Endothelial cell of umbilical vein (primary cell): ENCODE measurements at regions not wholly inside any gene's neighbourhood (a gene's known extent, or its start where the extent isn't known, plus 50 kb on each side); places are given as distances from the start of the nearest gene placed in this dataset.

Experiments
- BruUV-seq: library from RNA; stranded (reverse); fragments of 400-500 nt; replicated peaks from 2 replicates; lab custom pipeline; 2021; lab: Mats Ljungman, UMichigan
- CTCF ChIA-PET: fragments of 300-600, 350-600 bp; sonication (Branson Sonifier 250); formaldehyde crosslinking; loops from one replicate; lab custom pipeline; 2021; ENCODE audit warnings: antibody characterized with exemption, inconsistent platforms; lab: Charles Lee
- POLR2A ChIA-PET: fragments of 300-600, 350-600 bp; sonication (Branson Sonifier 250); formaldehyde crosslinking; loops from one replicate; lab custom pipeline; 2021; ENCODE audit warnings: antibody characterized with exemption, inconsistent platforms; lab: Charles Lee
- DNase-seq: peaks from one replicate; pipeline ENCODE4 v3.0.0-alpha.2; 2011; ENCODE audit warnings: low read depth, low spot score
- FAIRE-seq: peaks from 2 replicates; lab custom pipeline; 2011; peaks lifted over from hg19 to GRCh38; lab: Jason Lieb, UNC
- H2AFZ ChIP-seq: 2 replicates; pipeline ENCODE4 v1.6.0; 2012; ENCODE audit warnings: low read depth, low read length, control low read depth, inconsistent platforms
- H3K27ac ChIP-seq: 2 replicates; pipeline ENCODE4 v1.5.1; 2011; ENCODE audit warnings: low read depth, mild to moderate bottlenecking, control low read depth, low read length, moderate library complexity; ENCODE audit not compliant: insufficient read depth
- H3K27me3 ChIP-seq, 2 experiments: 2 replicates each; pipeline versions ENCODE4 v1.6.0 to v1.6.1; 2011; ENCODE audit warnings: low read length in 2 of 2, mixed read lengths in 1 of 2; ENCODE audit not compliant: control insufficient read depth in 2 of 2, insufficient read depth in 2 of 2
- H3K36me3 ChIP-seq, 2 experiments: 2 replicates in 1 of 2; 3 replicates in 1 of 2; pipeline ENCODE4 v1.5.1; 2011; ENCODE audit warnings: low read length in 2 of 2, mild to moderate bottlenecking in 1 of 2, moderate library complexity in 1 of 2; ENCODE audit not compliant: control insufficient read depth in 2 of 2, insufficient read depth in 2 of 2; ENCODE audit errors: extremely low read depth in 1 of 2
- H3K4me1 ChIP-seq: 3 replicates; pipeline ENCODE4 v1.5.1; 2011; ENCODE audit warnings: mild to moderate bottlenecking, low read length; ENCODE audit not compliant: control insufficient read depth, insufficient read depth; ENCODE audit errors: extremely low read depth
- H3K4me2 ChIP-seq: 2 replicates; pipeline ENCODE4 v1.6.1; 2011; ENCODE audit warnings: low read length, control low read depth, mixed read lengths; ENCODE audit not compliant: insufficient read depth
- H3K4me3 ChIP-seq, 3 experiments: fragments of 200-600 bp in 1 of 3; sonication (generic), shearing (Covaris generic) in 1 of 3; replicated peaks in 1 of 3; 2 replicates each; pipeline ENCODE4 v1.5.1; 2011 to 2016; ENCODE audit warnings: control low read depth in 3 of 3, low read length in 3 of 3, mild to moderate bottlenecking in 2 of 3, inconsistent platforms in 1 of 3, low read depth in 1 of 3, moderate library complexity in 1 of 3; ENCODE audit not compliant: insufficient read depth in 1 of 3
- H3K79me2 ChIP-seq: 2 replicates; pipeline ENCODE4 v1.6.0; 2012; ENCODE audit warnings: low read length, inconsistent platforms; ENCODE audit not compliant: control insufficient read depth, insufficient read depth
- H3K9ac ChIP-seq: replicated peaks from 2 replicates; pipeline ENCODE3; 2011; ENCODE audit warnings: low read length, control low read depth; ENCODE audit not compliant: insufficient read depth; ENCODE audit errors: extremely low read depth
- H3K9me1 ChIP-seq: replicated peaks from 3 replicates; pipeline ENCODE4 v1.6.0; 2011; ENCODE audit warnings: mild to moderate bottlenecking, low read length; ENCODE audit not compliant: control insufficient read depth, insufficient read depth; ENCODE audit errors: extremely low read depth
- H3K9me3 ChIP-seq: replicated peaks from 2 replicates; pipeline ENCODE4 v1.5.1; 2012; ENCODE audit warnings: low read length, inconsistent platforms; ENCODE audit not compliant: control insufficient read depth, insufficient read depth
- H4K20me1 ChIP-seq: replicated peaks from 2 replicates; pipeline ENCODE3; 2011; ENCODE audit warnings: mild to moderate bottlenecking, low read length; ENCODE audit not compliant: control insufficient read depth, insufficient read depth; ENCODE audit errors: extremely low read depth
- CTCF ChIP-seq, 2 donors: IDR thresholded peaks; 1 replicate in 1 of 2; 2 replicates in 1 of 2; pipeline ENCODE4 v1.5.1; 2011; ENCODE audit warnings: low read length in 2 of 2, mild to moderate bottlenecking in 2 of 2, moderate library complexity in 2 of 2, control low read depth in 1 of 2, inconsistent platforms in 1 of 2, low read depth in 1 of 2; ENCODE audit not compliant: insufficient read depth in 1 of 2; ENCODE audit errors: extremely low read depth in 1 of 2
- EZH2 ChIP-seq: IDR thresholded peaks from 2 replicates; pipeline ENCODE4 v1.6.1; 2012; ENCODE audit warnings: borderline replicate concordance, low read depth, mild to moderate bottlenecking, moderate library complexity, low read length, inconsistent platforms; ENCODE audit not compliant: severe bottlenecking
- JUN ChIP-seq: IDR thresholded peaks from 2 replicates; pipeline ENCODE4 v1.6.1; 2011; ENCODE audit warnings: borderline replicate concordance, low read depth; ENCODE audit not compliant: insufficient read length, insufficient read depth
- POLR2A ChIP-seq: IDR thresholded peaks from 2 replicates; pipeline ENCODE4 v1.6.1; 2012; ENCODE audit warnings: low read depth, mild to moderate bottlenecking, control low read depth, low read length
- POLR2AphosphoS5 ChIP-seq: IDR thresholded peaks from 2 replicates; pipeline ENCODE4 v1.6.1; 2012; ENCODE audit warnings: low read depth, mild to moderate bottlenecking, control low read depth, low read length, moderate library complexity; ENCODE audit not compliant: insufficient read depth
- dilution Hi-C: fragments of 300-500 bp; cut with MboI; formaldehyde crosslinking; loops from one replicate; pipeline ENCODE4 v1.15.0; 2019; ENCODE audit warnings: low sequenced_read_pairs; ENCODE audit not compliant: extremely low pct_ligation_motif_present
- intact Hi-C: fragments of 100-400 bp; cut with micrococcal nuclease; formaldehyde crosslinking; loops from one replicate; pipeline ENCODE4 v1.10.0; 2022
- TF ChIP-seq, protein P1 (sequence below): IDR thresholded peaks from 2 replicates; pipeline ENCODE4 v1.6.1; 2011; ENCODE audit not compliant: insufficient read depth, insufficient read length

DNA sequence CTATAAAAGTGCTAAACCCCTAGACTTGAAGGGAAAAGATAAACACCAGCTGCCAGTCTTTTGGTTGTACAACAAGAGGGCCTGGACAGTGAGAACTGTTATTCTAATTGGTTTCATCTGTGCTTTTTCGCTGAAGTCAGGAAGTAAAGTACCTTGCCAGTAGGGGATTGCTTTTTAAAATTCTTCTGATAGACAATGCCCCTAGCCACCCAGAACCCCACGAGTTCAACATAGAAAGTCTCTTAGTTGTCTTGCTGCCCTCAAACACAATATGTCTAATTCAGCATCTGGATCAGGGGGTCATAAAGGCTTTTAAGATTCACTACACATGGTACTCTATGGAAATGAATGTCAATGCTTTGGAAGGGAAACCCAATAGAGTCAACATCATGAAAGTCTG lies 289.2 kb downstream of the TBX15 start:
- no TSS peak for BruUV-seq
- TF ChIP-seq JUN (no peak), POLR2AphosphoS5 (no peak), CTCF (IDR thresholded peaks at IDR 0.05; ENCODE audit: extremely low read depth in 1 of 2, insufficient read depth in 1 of 2, low read depth in 1 of 2, low read length in 2 of 2) (no peak), EZH2 (no peak)
- TF ChIP-seq, protein P1, sequence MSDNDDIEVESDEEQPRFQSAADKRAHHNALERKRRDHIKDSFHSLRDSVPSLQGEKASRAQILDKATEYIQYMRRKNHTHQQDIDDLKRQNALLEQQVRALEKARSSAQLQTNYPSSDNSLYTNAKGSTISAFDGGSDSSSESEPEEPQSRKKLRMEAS: no peak
- CTCF ChIA-PET: no interaction called here
- H2AFZ ChIP-seq: no peak overlapping the region
- H3K9me3 ChIP-seq: no peaks in the 10 kb centered on the region
- dilution Hi-C loops: no loop called here
- no peak for FAIRE-seq
- no peaks in the 10 kb centered on the region for H3K9me1 ChIP-seq
- DNase-seq: no peak
- H3K27ac ChIP-seq: no peak overlapping the region
- intact Hi-C loops: no loop called here
- H3K4me2 ChIP-seq: no peak overlapping the region
- no peak overlapping the region for H3K9ac ChIP-seq
- no peaks in the 10 kb centered on the region for H3K4me1 ChIP-seq
- POLR2A ChIA-PET: no interaction called here
- no peaks in the 10 kb centered on the region for H3K36me3 ChIP-seq
- no peaks in the 10 kb centered on the region for H3K27me3 ChIP-seq
- no peaks in the 10 kb centered on the region for H3K79me2 ChIP-seq
- no peak overlapping the region for H3K4me3 ChIP-seq
- no peaks in the 10 kb centered on the region for H4K20me1 ChIP-seq

GRCh38 chr1:118692143-118692542 lies 296.0 kb downstream of the TBX15 start:
- no TSS peak for BruUV-seq
- Histone ChIP-seq H3K79me2 (no peaks in the 10 kb centered on the region), H3K4me1 (no peaks in the 10 kb centered on the region), H2AFZ (no peak overlapping the region), H3K4me2 (no peak overlapping the region), H4K20me1 (no peaks in the 10 kb centered on the region), H3K9ac (no peak overlapping the region), H3K9me3 (no peaks in the 10 kb centered on the region), H3K27ac (no peak overlapping the region), H3K9me1 (no peaks in the 10 kb centered on the region), H3K36me3 (no peaks in the 10 kb centered on the region), H3K27me3 (no peaks in the 10 kb centered on the region), H3K4me3 (no peak overlapping the region)
- ChIA-PET CTCF (no interaction called here), POLR2A (no interaction called here)
- DNase-seq (no peak), FAIRE-seq (no peak)
- dilution Hi-C loops (no loop called here), intact Hi-C loops (no loop called here)
- TF ChIP-seq CTCF (IDR thresholded peaks at IDR 0.05; ENCODE audit: extremely low read depth in 1 of 2, insufficient read depth in 1 of 2, low read depth in 1 of 2, low read length in 2 of 2) (no peak), POLR2A (no peak), JUN (peak; percentile 17)
